Caco-2 (cell line): ENCODE measurements at regions not wholly inside any gene's neighbourhood (a gene's known extent, or its start where the extent isn't known, plus 50 kb on each side); places are given as distances from the start of the nearest gene placed in this dataset.

Experiments
- BruUV-seq: library from RNA; stranded (reverse); fragments of 400-500 nt; replicated peaks from 2 replicates; lab custom pipeline; 2021; lab: Mats Ljungman, UMichigan
- CTCF ChIA-PET: fragments of 300-600 bp; sonication (Branson Sonifier 250); formaldehyde crosslinking; loops from one replicate; lab custom pipeline; 2022; ENCODE audit warnings: antibody characterized with exemption; lab: Charles Lee
- POLR2A ChIA-PET: fragments of 300-600 bp; sonication (Branson Sonifier 250); formaldehyde crosslinking; loops from one replicate; lab custom pipeline; 2022; ENCODE audit warnings: antibody characterized with exemption; lab: Charles Lee
- DNase-seq, 2 experiments: peaks; one replicate each; pipeline versions ENCODE4 v3.0.0 to v3.0.0-alpha.2; 2020 to 2022
- H3K27me3 ChIP-seq: replicated peaks from 2 replicates; pipeline ENCODE4 v1.6.0; 2011; ENCODE audit warnings: low read length; ENCODE audit not compliant: control insufficient read depth, insufficient read depth
- H3K36me3 ChIP-seq: 2 replicates; pipeline ENCODE4 v1.5.1; 2011; ENCODE audit warnings: low read length; ENCODE audit not compliant: control insufficient read depth, insufficient read depth
- H3K4me1 ChIP-seq: fragments of 250-450 bp; sonication (Bioruptor Pico); 2 replicates; pipeline ENCODE4 v1.5.1; 2020; ENCODE audit warnings: mild to moderate bottlenecking
- H3K4me3 ChIP-seq: 2 replicates; pipeline ENCODE4 v1.5.1; 2011; ENCODE audit warnings: low read depth, mild to moderate bottlenecking, control low read depth, low read length
- H3K9me3 ChIP-seq: fragments of 250-450 bp; sonication (Bioruptor Pico); 2 replicates; pipeline ENCODE4 v1.5.1; 2020; ENCODE audit warnings: mild to moderate bottlenecking, moderate library complexity
- H3K27ac Mint-ChIP-seq: one replicate; pipeline ENCODE4 v1.8.0; 2022; ENCODE audit warnings: mixed read lengths; ENCODE audit not compliant: unreplicated experiment
- H3K27me3 Mint-ChIP-seq: one replicate; pipeline ENCODE4 v1.8.0; 2022; ENCODE audit warnings: mixed read lengths; ENCODE audit not compliant: insufficient read depth, unreplicated experiment
- H3K36me3 Mint-ChIP-seq: one replicate; pipeline ENCODE4 v1.8.0; 2022; ENCODE audit warnings: mild to moderate bottlenecking, mixed read lengths; ENCODE audit not compliant: insufficient read depth, unreplicated experiment
- H3K4me1 Mint-ChIP-seq: one replicate; pipeline ENCODE4 v1.8.0; 2022; ENCODE audit warnings: low read depth, mixed read lengths; ENCODE audit not compliant: unreplicated experiment
- H3K4me3 Mint-ChIP-seq: one replicate; pipeline ENCODE4 v1.8.0; 2022; ENCODE audit warnings: mild to moderate bottlenecking, moderate library complexity, mixed read lengths; ENCODE audit not compliant: unreplicated experiment
- H3K9me3 Mint-ChIP-seq: one replicate; pipeline ENCODE4 v1.8.0; 2022; ENCODE audit warnings: mixed read lengths; ENCODE audit not compliant: unreplicated experiment
- intact Hi-C: fragments of 100-400 bp; cut with micrococcal nuclease; formaldehyde crosslinking; loops from one replicate; pipeline ENCODE4 v1.10.0; 2022; ENCODE audit not compliant: unreplicated experiment
- TF ChIP-seq, protein P1 (sequence below), 2 experiments: fragments of 200-600 bp in 1 of 2; IDR thresholded peaks; 1 replicate in 1 of 2; 2 replicates in 1 of 2; pipeline versions ENCODE4 v1.5.1 to v1.8.0; 2011 to 2022; ENCODE audit warnings: antibody characterized with exemption in 1 of 2, control low read depth in 1 of 2, inconsistent platforms in 1 of 2, low read depth in 1 of 2, low read length in 1 of 2, mild to moderate bottlenecking in 1 of 2, moderate library complexity in 1 of 2; ENCODE audit not compliant: insufficient read depth in 1 of 2, severe bottlenecking in 1 of 2, unreplicated experiment in 1 of 2

DNA sequence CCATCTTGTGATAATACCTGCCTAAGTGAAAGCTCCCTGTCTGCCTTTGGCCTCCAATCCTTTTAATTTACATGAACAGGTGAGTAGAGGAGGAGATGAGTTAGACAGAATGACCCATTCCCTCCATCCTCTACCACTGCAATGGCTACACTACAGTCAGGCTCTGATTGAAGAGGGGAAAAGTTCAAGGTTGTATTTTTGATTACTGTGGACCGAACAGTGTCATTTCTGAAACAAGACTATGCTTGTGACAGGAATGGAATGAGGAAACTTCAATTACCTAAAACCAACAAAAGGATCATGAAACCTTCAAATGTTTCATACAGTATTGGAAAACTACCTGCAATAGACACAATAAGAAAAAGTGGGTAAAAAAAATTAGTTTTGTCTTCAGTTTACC lies 85.5 kb upstream of the GBE1 start:
- no peaks in the 10 kb centered on the region for H3K27me3 ChIP-seq
- POLR2A ChIA-PET = no interaction called here
- Mint-ChIP-seq H3K9me3 (no peaks in the 10 kb centered on the region), H3K27ac (no peak overlapping the region), H3K4me1 (no peaks in the 10 kb centered on the region), H3K36me3 (no peaks in the 10 kb centered on the region), H3K27me3 (peaks cover 5% of the 10 kb centered on the region), H3K4me3 (no peak overlapping the region)
- intact Hi-C loops = no loop called here
- no peaks in the 10 kb centered on the region for H3K36me3 ChIP-seq
- H3K4me3 ChIP-seq = no peak overlapping the region
- BruUV-seq = no TSS peak
- H3K9me3 ChIP-seq = no peaks in the 10 kb centered on the region
- CTCF ChIA-PET = no interaction called here
- no peaks in the 10 kb centered on the region for H3K4me1 ChIP-seq
- no peak for DNase-seq
- TF ChIP-seq, protein P1, sequence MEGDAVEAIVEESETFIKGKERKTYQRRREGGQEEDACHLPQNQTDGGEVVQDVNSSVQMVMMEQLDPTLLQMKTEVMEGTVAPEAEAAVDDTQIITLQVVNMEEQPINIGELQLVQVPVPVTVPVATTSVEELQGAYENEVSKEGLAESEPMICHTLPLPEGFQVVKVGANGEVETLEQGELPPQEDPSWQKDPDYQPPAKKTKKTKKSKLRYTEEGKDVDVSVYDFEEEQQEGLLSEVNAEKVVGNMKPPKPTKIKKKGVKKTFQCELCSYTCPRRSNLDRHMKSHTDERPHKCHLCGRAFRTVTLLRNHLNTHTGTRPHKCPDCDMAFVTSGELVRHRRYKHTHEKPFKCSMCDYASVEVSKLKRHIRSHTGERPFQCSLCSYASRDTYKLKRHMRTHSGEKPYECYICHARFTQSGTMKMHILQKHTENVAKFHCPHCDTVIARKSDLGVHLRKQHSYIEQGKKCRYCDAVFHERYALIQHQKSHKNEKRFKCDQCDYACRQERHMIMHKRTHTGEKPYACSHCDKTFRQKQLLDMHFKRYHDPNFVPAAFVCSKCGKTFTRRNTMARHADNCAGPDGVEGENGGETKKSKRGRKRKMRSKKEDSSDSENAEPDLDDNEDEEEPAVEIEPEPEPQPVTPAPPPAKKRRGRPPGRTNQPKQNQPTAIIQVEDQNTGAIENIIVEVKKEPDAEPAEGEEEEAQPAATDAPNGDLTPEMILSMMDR (IDR thresholded peaks at IDR 0.05; ENCODE audit: insufficient read depth in 1 of 2, low read depth in 1 of 2, low read length in 1 of 2, severe bottlenecking in 1 of 2, unreplicated experiment in 1 of 2) = no peak

DNA sequence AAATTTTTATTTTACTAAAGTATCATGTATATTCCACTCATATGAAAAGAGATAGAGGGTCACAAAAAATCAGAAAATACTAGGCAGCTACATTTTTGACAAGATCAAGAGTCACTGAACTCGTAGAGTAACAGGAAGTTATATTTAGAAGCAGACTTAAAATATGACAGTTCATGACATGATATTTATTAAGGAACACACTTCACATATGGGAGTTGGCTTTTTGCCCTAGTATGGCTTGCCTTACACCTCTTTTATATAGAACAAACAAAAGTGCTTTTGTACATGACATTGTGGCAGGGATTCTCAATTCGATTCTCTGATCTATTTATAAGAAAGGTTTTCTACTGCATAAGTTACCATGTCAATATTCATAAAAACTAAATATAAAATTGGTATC lies 80.1 kb upstream of the GBE1 start:
- Mint-ChIP-seq H3K4me1 (no peaks in the 10 kb centered on the region), H3K36me3 (no peaks in the 10 kb centered on the region), H3K4me3 (no peak overlapping the region), H3K27me3 (peaks cover 5% of the 10 kb centered on the region), H3K9me3 (no peaks in the 10 kb centered on the region), H3K27ac (no peak overlapping the region)
- TF ChIP-seq, protein P1 (IDR thresholded peaks at IDR 0.05; ENCODE audit: insufficient read depth in 1 of 2, low read depth in 1 of 2, low read length in 1 of 2, severe bottlenecking in 1 of 2, unreplicated experiment in 1 of 2) = no peak
- H3K9me3 ChIP-seq = no peaks in the 10 kb centered on the region
- BruUV-seq = no TSS peak
- ChIA-PET POLR2A (no interaction called here), CTCF (no interaction called here)
- no peaks in the 10 kb centered on the region for H3K27me3 ChIP-seq
- no peak overlapping the region for H3K4me3 ChIP-seq
- H3K36me3 ChIP-seq = no peaks in the 10 kb centered on the region
- H3K4me1 ChIP-seq = no peaks in the 10 kb centered on the region
- no peak for DNase-seq
- intact Hi-C loops = no loop called here

DNA sequence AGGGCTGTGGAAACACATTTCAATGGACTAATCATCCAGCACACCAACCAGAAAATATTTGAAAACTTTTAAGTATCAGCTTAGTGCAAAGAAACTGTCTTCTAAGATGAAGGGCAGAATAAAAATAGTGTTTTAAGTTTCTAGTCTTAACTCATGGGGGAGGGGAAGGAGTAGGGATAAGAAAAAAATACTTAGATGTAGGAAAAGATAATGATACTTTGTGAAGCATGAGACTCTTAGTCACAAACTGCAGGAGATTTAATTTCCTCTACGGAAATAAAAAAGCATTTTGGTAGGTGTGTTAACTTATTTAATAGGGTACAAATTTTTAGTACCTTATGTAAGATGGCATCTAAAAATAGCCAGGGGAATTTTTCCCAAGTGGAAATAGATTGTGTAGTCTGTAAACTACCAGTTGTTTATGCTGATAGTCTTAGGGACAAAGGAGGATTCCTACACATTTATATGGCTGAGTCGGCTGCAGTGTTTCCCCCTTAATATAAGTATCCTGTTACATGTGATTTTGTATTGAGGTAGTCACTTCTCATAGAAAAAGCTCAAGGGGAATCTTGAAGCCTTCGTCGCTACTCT lies 78.2 kb upstream of the GBE1 start:
- CTCF ChIA-PET = no interaction called here
- Histone ChIP-seq H3K4me1 (no peaks in the 10 kb centered on the region), H3K4me3 (no peak overlapping the region), H3K9me3 (no peaks in the 10 kb centered on the region), H3K36me3 (no peaks in the 10 kb centered on the region), H3K27me3 (no peaks in the 10 kb centered on the region)
- TF ChIP-seq, protein P1 (IDR thresholded peaks at IDR 0.05; ENCODE audit: insufficient read depth in 1 of 2, low read depth in 1 of 2, low read length in 1 of 2, severe bottlenecking in 1 of 2, unreplicated experiment in 1 of 2) = no peak
- POLR2A ChIA-PET = no interaction called here
- Mint-ChIP-seq H3K9me3 (no peaks in the 10 kb centered on the region), H3K4me1 (no peaks in the 10 kb centered on the region), H3K27ac (no peak overlapping the region), H3K27me3 (peaks cover 3% of the 10 kb centered on the region), H3K4me3 (no peak overlapping the region), H3K36me3 (no peaks in the 10 kb centered on the region)
- no peak for DNase-seq
- intact Hi-C loops = no loop called here
- BruUV-seq = no TSS peak
